ENCODE measurements at regions not wholly inside any gene's neighbourhood (a gene's known extent, or its start where the extent isn't known, plus 50 kb on each side); places are given as distances from the start of the nearest gene placed in this dataset.
"Not testable (repeated sequence)": the region's sequence is repeated elsewhere in the genome, so short reads cannot be mapped to it uniquely, and the experiment has no call there.

- no peaks in the 10 kb centered on the region for H3K4me1 Mint-ChIP-seq
- no peak overlapping the region for H3K27ac Mint-ChIP-seq
- no peak for ATAC-seq (replicated peaks)
- H3K27me3 Mint-ChIP-seq = peaks cover 10% of the 10 kb centered on the region
- H3K4me3 Mint-ChIP-seq = no peak overlapping the region
- no peaks in the 10 kb centered on the region for H3K36me3 Mint-ChIP-seq (ENCODE audit: low read depth)
- H3K9me3 Mint-ChIP-seq = no peaks in the 10 kb centered on the region
These were observed 87.2 kb upstream of the ELMO1 start for GRCh38 chr7:37535841-37536240.

GRCh38 chr7:37536706-37537105, 88.0 kb upstream of the ELMO1 start:
- no peak for ATAC-seq (replicated peaks)
- no peaks in the 10 kb centered on the region for H3K9me3 Mint-ChIP-seq
- H3K27ac Mint-ChIP-seq = no peak overlapping the region
- H3K4me1 Mint-ChIP-seq = no peaks in the 10 kb centered on the region
- H3K27me3 Mint-ChIP-seq = peaks cover 5% of the 10 kb centered on the region
- no peak overlapping the region for H3K4me3 Mint-ChIP-seq
- no peaks in the 10 kb centered on the region for H3K36me3 Mint-ChIP-seq (ENCODE audit: low read depth)

GRCh38 chr7:37537439-37537838, 88.8 kb upstream of the ELMO1 start:
- Mint-ChIP-seq H3K27me3 (peaks cover 5% of the 10 kb centered on the region), H3K9me3 (no peaks in the 10 kb centered on the region), H3K4me3 (no peak overlapping the region), H3K4me1 (no peaks in the 10 kb centered on the region), H3K36me3 (ENCODE audit: low read depth) (no peaks in the 10 kb centered on the region), H3K27ac (no peak overlapping the region)
- ATAC-seq (replicated peaks) = no peak

GRCh38 chr7:37538945-37539344, 90.3 kb upstream of the ELMO1 start:
- no peak for ATAC-seq (replicated peaks)
- H3K4me3 Mint-ChIP-seq = no peak overlapping the region
- no peaks in the 10 kb centered on the region for H3K4me1 Mint-ChIP-seq
- H3K27me3 Mint-ChIP-seq = no peaks in the 10 kb centered on the region
- H3K9me3 Mint-ChIP-seq = no peaks in the 10 kb centered on the region
- H3K27ac Mint-ChIP-seq = no peak overlapping the region
- H3K36me3 Mint-ChIP-seq (ENCODE audit: low read depth) = no peaks in the 10 kb centered on the region

- Mint-ChIP-seq H3K27me3 (no peaks in the 10 kb centered on the region), H3K4me1 (no peaks in the 10 kb centered on the region), H3K9me3 (no peaks in the 10 kb centered on the region), H3K4me3 (no peak overlapping the region), H3K36me3 (ENCODE audit: low read depth) (no peaks in the 10 kb centered on the region), H3K27ac (no peak overlapping the region)
- ATAC-seq (replicated peaks) = no peak
These were observed 92.3 kb upstream of the ELMO1 start for GRCh38 chr7:37540917-37541316.

GRCh38 chr7:37541810-37542443, 93.3 kb upstream of the ELMO1 start:
- Mint-ChIP-seq H3K27me3 (no peaks in the 10 kb centered on the region), H3K4me3 (no peak overlapping the region), H3K9me3 (no peaks in the 10 kb centered on the region), H3K4me1 (no peaks in the 10 kb centered on the region), H3K36me3 (ENCODE audit: low read depth) (no peaks in the 10 kb centered on the region), H3K27ac (no peak overlapping the region)
- ATAC-seq (replicated peaks) = no peak

GRCh38 chr7:37545619-37546534, 97.2 kb upstream of the ELMO1 start:
- Mint-ChIP-seq H3K36me3 (ENCODE audit: low read depth) (no peaks in the 10 kb centered on the region), H3K27ac (no peak overlapping the region), H3K27me3 (peaks cover 2% of the 10 kb centered on the region), H3K9me3 (no peaks in the 10 kb centered on the region), H3K4me3 (no peak overlapping the region), H3K4me1 (no peaks in the 10 kb centered on the region)
- ATAC-seq (replicated peaks) = no peak

GRCh38 chr7:37546677-37547076, 98.0 kb upstream of the ELMO1 start:
- H3K9me3 Mint-ChIP-seq = no peaks in the 10 kb centered on the region
- no peak overlapping the region for H3K4me3 Mint-ChIP-seq
- H3K27me3 Mint-ChIP-seq = peaks cover 7% of the 10 kb centered on the region
- ATAC-seq (replicated peaks) = no peak
- H3K36me3 Mint-ChIP-seq (ENCODE audit: low read depth) = no peaks in the 10 kb centered on the region
- H3K27ac Mint-ChIP-seq = no peak overlapping the region
- H3K4me1 Mint-ChIP-seq = no peaks in the 10 kb centered on the region

GRCh38 chr7:37549076-37549931, 100.6 kb upstream of the ELMO1 start:
- no peaks in the 10 kb centered on the region for H3K4me1 Mint-ChIP-seq
- H3K9me3 Mint-ChIP-seq = no peaks in the 10 kb centered on the region
- H3K27ac Mint-ChIP-seq = no peak overlapping the region
- ATAC-seq (replicated peaks) = no peak
- no peaks in the 10 kb centered on the region for H3K36me3 Mint-ChIP-seq (ENCODE audit: low read depth)
- peaks cover 11% of the 10 kb centered on the region for H3K27me3 Mint-ChIP-seq
- H3K4me3 Mint-ChIP-seq = no peak overlapping the region

GRCh38 chr7:37550426-37550825, 101.8 kb upstream of the ELMO1 start:
- no peaks in the 10 kb centered on the region for H3K36me3 Mint-ChIP-seq (ENCODE audit: low read depth)
- H3K4me1 Mint-ChIP-seq = no peaks in the 10 kb centered on the region
- no peak overlapping the region for H3K4me3 Mint-ChIP-seq
- ATAC-seq (replicated peaks) = no peak
- no peak overlapping the region for H3K27ac Mint-ChIP-seq
- no peaks in the 10 kb centered on the region for H3K9me3 Mint-ChIP-seq
- peaks cover 13% of the 10 kb centered on the region for H3K27me3 Mint-ChIP-seq

GRCh38 chr7:37550872-37551271, 102.2 kb upstream of the ELMO1 start:
- Mint-ChIP-seq H3K4me3 (no peak overlapping the region), H3K9me3 (no peaks in the 10 kb centered on the region), H3K27me3 (peaks cover 13% of the 10 kb centered on the region), H3K4me1 (no peaks in the 10 kb centered on the region), H3K27ac (no peak overlapping the region), H3K36me3 (ENCODE audit: low read depth) (no peaks in the 10 kb centered on the region)
- no peak for ATAC-seq (replicated peaks)

- H3K36me3 Mint-ChIP-seq (ENCODE audit: low read depth) = no peaks in the 10 kb centered on the region
- H3K4me3 Mint-ChIP-seq = no peak overlapping the region
- no peak for ATAC-seq (replicated peaks)
These were observed 103.4 kb upstream of the ELMO1 start for GRCh38 chr7:37552030-37552429.

GRCh38 chr7:37552439-37552838, 103.8 kb upstream of the ELMO1 start:
- not testable (repeated sequence) for H3K4me1 Mint-ChIP-seq; H3K27ac Mint-ChIP-seq; ATAC-seq (replicated peaks); H3K4me3 Mint-ChIP-seq; H3K36me3 Mint-ChIP-seq (ENCODE audit: low read depth); H3K9me3 Mint-ChIP-seq
- H3K27me3 Mint-ChIP-seq = peaks cover 13% of the 10 kb centered on the region

More at GRCh38 chr7:37552030-37552429, 103.4 kb upstream of the ELMO1 start:
- no peak overlapping the region for H3K27ac Mint-ChIP-seq
- H3K4me1 Mint-ChIP-seq = no peaks in the 10 kb centered on the region
- H3K9me3 Mint-ChIP-seq = no peaks in the 10 kb centered on the region
- peaks cover 13% of the 10 kb centered on the region for H3K27me3 Mint-ChIP-seq

GRCh38 chr7:37555528-37555927, 106.9 kb upstream of the ELMO1 start:
- no peak overlapping the region for H3K27ac Mint-ChIP-seq
- no peak for ATAC-seq (replicated peaks)
- H3K27me3 Mint-ChIP-seq = peaks cover 15% of the 10 kb centered on the region
- no peak overlapping the region for H3K4me3 Mint-ChIP-seq
- H3K4me1 Mint-ChIP-seq = no peaks in the 10 kb centered on the region
- no peaks in the 10 kb centered on the region for H3K9me3 Mint-ChIP-seq
- H3K36me3 Mint-ChIP-seq (ENCODE audit: low read depth) = no peaks in the 10 kb centered on the region

All from activated T-helper 17 cell treated with anti-CD3 and anti-CD28 coated beads, Interleukin-2, amount 50 U/mL, for 72 hours (primary cell).